HG03442 (cell line): ENCODE measurements at regions not wholly inside any gene's neighbourhood (a gene's known extent, or its start where the extent isn't known, plus 50 kb on each side); places are given as distances from the start of the nearest gene placed in this dataset.
"Not testable (repeated sequence)": the region's sequence is repeated elsewhere in the genome, so short reads cannot be mapped to it uniquely, and the experiment has no call there.

ENCODE experiments used
- ATAC-seq: cut with Tn5 transposase; IDR thresholded peaks from one replicate; pipeline ENCODE4 v1.9.1; 2021; ENCODE audit warnings: mild to moderate bottlenecking, moderate library complexity; ENCODE audit not compliant: unreplicated experiment

GRCh38 chr5:102613661-102614060 is 114.9 kb upstream of the SLCO6A1 start:
- ATAC-seq: no peak

GRCh38 chr5:102617191-102618187 is 118.7 kb upstream of the SLCO6A1 start:
- ATAC-seq: no peak

DNA sequence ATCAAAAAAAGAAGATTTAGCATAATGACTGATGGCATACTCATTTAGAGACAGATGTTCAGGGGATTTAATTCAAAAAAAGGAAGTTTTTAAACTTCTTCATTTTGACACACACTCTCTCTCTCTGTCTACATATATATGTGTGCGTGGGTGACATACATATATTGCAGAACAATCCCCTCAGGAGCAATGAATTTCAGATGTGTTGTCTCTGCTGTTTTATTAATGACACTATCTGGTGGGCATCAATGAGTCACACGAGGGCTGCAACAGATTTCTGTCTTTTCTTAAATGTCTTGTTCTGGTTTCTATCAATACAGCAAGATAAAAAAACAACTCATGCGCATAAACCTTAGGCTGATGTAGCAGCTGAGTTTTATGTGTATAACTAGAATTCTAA is 123.5 kb upstream of the SLCO6A1 start:
- no peak for ATAC-seq

DNA sequence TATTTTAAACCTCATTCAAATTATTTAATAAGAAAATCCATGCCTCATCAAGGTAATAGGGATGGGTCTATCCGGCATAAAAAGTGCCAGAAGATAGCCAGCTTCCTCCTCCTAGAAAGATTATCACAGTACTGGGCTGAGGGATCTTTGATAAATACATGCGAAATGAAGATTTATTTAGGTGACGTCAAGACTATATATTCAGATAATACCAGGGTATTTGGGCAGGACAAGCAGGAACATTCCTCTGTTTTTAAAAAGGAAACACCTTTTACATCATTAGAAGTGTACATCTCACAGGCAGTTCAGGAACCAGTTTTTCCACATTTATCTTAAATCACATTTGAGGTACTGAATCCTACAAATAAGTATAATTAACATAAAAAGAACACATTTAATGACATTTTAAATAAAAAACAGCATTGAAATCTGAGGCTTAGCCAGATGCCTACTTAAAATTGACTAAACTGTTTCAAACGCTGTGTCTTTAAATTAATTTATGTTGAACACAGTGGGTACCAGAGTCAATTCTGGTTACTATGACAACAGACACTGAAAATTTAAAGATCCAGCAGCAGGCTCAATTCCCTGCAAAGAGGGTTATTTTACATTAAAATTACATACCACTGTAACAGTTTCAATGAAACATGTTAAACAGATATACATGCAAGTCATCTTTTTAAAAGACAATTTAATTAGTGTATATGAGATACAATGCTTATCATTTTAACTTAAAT is 124.7 kb upstream of the SLCO6A1 start:
- ATAC-seq: no peak

DNA sequence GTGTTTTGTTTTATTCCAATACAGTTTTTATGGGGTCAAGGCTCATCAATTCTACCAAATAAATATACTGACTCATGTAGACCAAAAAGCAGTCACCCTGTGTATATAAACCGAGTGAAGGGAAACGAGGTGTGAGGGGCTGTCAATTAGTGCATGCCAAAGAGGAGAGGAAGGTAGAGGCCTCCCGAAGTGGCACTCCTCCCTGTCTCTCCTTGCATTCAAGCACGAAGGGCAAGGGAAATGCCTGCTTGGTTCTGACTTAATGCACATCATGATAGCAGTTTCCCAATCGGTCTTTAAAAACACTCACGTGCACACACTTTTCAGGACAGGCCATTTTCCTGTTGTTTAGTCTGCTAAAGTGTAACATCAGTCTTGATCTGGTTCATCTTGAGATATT is 125.6 kb upstream of the SLCO6A1 start:
- ATAC-seq: no peak

DNA sequence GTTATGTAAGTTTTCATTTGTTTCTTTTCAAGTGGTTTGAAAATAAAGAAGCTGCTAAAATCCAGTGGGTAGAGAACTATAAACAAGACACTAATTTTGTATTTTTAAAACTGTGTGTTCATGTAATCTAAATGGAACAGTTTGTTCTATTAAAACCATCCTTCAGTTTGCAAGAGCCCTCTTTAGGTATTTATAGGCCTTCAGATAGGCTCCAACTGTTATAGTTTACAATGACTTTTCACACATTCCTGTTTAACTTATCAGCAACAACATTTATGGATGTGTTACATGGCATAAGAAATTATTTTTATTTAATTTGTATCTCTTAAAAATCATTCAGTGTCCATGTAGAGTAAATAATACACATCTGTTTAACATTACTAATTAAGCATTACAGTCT is 126.7 kb upstream of the SLCO6A1 start:
- no peak for ATAC-seq

- no peak for ATAC-seq
Observed at GRCh38 chr5:102625928-102626327, 127.1 kb upstream of the SLCO6A1 start.

DNA sequence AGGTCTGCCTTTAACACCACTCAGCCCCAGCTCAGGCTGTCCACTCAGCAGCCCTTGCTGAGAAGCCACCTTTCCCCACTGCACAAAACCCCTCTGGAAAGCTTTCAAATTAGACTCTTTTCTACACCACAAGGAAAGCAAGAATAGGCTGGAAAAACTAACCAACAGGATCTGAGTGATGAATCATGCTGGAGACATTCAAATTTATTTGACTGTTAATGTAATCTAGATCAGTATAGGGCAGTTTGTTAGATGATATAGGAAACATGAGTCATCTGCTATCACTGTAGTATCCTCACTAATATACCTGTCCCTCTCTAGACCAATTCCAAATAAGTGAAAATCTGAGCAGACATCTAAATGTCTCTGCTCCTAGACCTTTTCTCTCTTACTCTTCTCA is 127.8 kb upstream of the PAM start:
- ATAC-seq: no peak

- ATAC-seq: no peak
Observed at GRCh38 chr5:102628441-102629175, 126.5 kb upstream of the PAM start.

DNA sequence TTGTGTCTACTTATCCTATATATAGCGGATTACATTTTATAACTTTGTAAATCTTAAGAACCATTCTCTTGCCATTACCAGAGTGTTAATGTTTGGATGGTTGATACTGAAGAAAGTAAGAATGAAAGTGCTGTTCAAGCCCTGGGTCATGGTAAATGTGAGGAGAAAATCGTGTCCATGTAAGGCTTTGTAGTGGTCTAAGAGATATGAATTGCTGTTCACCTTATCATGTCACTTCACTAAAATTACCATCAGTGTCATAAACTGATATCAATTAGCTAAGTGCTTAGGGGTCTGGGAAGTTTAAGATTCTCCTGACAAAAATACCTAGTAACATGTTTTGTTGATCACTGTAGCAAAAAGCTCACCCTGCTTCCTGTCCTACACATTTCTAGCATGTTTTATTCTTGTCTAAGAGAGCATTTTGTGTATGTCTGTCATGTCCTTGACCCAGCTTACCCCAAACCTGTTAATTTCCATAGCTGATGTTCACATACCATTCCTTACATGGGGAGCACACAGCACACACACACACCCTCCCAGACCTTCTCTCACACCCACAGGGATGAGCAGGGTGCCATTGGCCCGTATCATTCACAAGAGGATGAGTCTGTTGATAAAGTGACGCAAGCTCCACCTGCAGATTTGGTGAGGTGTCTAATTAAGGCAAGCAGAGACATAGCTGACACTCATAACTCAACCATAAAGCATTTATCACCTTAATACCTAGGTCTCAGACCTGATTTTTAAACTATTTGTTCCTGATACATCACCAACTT is 125.1 kb upstream of the PAM start:
- no peak for ATAC-seq

DNA sequence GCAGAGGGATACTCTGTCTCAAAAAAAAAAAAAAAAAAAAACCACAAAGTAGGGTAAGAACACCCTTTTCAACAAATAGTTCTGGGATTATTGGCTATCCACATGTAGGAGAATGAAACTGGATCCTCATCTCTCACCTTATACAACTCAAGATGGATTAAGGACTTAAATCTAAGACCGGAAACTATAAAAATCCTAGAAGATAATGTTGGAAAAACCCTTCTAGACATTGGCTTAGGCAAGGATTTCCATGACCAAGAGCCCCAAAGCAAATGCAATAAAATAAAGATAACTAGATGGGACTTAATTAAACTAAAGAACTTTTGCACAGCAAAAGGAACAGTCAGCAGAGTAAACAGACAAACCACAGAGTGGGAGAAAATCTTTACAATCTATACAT is 119.7 kb upstream of the PAM start:
- not testable (repeated sequence) for ATAC-seq

DNA sequence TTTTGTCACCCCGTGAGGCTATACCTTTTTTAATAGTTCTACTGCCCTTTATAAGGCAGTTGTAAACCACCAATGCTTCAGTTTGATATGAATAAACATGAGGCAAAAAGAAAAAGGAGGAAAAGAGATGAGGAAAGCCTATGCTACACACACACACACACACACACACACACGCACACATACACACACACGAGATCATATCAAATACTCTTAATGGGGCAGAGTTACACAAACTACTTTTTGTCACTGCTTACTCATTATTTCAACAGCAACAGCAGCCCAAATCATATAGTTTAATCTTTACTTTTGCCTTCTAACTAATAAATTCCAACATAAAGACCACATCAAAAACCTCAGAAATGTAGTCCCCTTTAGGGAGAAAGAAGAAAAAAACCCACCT is 116.8 kb upstream of the PAM start:
- ATAC-seq: no peak

GRCh38 chr5:102638912-102639652 is 116.0 kb upstream of the PAM start:
- ATAC-seq: no peak

GRCh38 chr5:102649731-102650130 is 105.4 kb upstream of the PAM start:
- no peak for ATAC-seq

DNA sequence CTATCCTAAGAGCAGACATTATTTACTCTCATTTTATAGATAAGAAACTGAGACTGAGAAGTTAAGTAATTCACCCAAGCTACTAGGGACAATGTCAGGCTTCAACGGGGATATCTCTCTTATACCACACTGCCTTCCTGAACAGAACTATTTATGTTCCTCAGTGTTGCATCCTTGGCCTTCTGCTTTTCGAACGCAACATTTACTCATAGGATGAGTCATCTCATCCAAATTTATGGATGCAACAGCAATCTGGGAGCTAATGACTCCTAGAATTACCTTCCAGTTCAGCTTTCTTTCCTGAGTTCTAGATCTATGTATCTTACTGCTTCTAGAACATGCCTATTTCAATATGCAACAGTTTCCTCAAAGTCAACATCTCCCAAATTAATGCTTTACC is 103.6 kb upstream of the PAM start:
- ATAC-seq: no peak

GRCh38 chr5:102654559-102655349 is 100.4 kb upstream of the PAM start:
- ATAC-seq: no peak

- ATAC-seq: no peak
Observed at GRCh38 chr5:102659151-102659550, 96.0 kb upstream of the PAM start.

GRCh38 chr5:102660111-102660510 is 95.0 kb upstream of the PAM start:
- ATAC-seq: no peak
